OCI-LY3 (cell line): ENCODE measurements at regions not wholly inside any gene's neighbourhood (a gene's known extent, or its start where the extent isn't known, plus 50 kb on each side); places are given as distances from the start of the nearest gene placed in this dataset.

Experiments
- EZH2phosphoT487 ChIP-seq: fragments of 200-600 bp; shearing (Covaris generic); IDR thresholded peaks from 2 replicates; pipeline ENCODE4 v1.6.1; 2018; ENCODE audit warnings: antibody characterized with exemption, mixed run types, low read depth
- TF ChIP-seq, protein P1 (sequence below): fragments of 200-600, 300-600 bp; sonication (generic); IDR thresholded peaks from 2 replicates; pipeline ENCODE4 v1.5.1; 2014; ENCODE audit warnings: antibody characterized with exemption, low read length, low read depth

GRCh38 chr22:48873191-48873520 is 954.5 kb downstream of the BRD1 start:
- TF ChIP-seq, protein P1, sequence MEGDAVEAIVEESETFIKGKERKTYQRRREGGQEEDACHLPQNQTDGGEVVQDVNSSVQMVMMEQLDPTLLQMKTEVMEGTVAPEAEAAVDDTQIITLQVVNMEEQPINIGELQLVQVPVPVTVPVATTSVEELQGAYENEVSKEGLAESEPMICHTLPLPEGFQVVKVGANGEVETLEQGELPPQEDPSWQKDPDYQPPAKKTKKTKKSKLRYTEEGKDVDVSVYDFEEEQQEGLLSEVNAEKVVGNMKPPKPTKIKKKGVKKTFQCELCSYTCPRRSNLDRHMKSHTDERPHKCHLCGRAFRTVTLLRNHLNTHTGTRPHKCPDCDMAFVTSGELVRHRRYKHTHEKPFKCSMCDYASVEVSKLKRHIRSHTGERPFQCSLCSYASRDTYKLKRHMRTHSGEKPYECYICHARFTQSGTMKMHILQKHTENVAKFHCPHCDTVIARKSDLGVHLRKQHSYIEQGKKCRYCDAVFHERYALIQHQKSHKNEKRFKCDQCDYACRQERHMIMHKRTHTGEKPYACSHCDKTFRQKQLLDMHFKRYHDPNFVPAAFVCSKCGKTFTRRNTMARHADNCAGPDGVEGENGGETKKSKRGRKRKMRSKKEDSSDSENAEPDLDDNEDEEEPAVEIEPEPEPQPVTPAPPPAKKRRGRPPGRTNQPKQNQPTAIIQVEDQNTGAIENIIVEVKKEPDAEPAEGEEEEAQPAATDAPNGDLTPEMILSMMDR = no peak
- no peak for TF ChIP-seq EZH2phosphoT487
